ENCODE measurements at regions not wholly inside any gene's neighbourhood (a gene's known extent, or its start where the extent isn't known, plus 50 kb on each side); places are given as distances from the start of the nearest gene placed in this dataset.

DNA sequence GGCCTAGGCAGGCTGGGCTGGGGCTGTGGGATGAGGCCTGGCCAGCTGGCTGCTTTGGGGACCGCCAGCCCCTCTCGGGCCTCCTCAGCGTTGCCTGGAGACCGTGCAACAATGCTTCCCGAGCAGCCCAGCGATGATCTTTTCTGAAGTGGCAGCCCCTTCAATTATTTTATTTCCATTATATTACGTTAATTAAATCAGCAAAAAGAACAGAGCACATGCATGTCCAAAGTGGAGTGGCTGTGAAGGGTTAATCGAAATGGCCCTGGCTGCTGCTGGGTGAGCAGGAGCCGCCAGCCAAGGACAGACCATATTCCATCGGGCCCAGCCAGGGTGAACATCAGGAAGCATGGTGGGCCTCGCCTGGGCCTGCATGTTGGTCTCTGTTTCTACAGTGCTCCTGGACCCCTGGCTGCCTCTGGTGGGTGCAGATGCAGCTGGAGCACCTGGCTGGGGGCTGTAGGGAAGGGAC, 245.5 kb downstream of the MYCN start:
- TF ChIP-seq ELK1 (IDR thresholded peaks at IDR 0.05; ENCODE audit: borderline replicate concordance, low read depth, low read length) (no peak), MAFK (IDR thresholded peaks at IDR 0.05; ENCODE audit: low read depth, low read length) (no peak), CTCF (conservative IDR thresholded peaks at IDR 0.05; ENCODE audit: low read depth, low read length) (no peak), FOS (IDR thresholded peaks at IDR 0.05; ENCODE audit: low read depth, low read length) (no peak), MAZ (IDR thresholded peaks at IDR 0.05; ENCODE audit: borderline replicate concordance, low read depth, low read length) (no peak), POLR2A (IDR thresholded peaks at IDR 0.05; ENCODE audit: low read depth, low read length) (no peak), MXI1 (IDR thresholded peaks at IDR 0.05; ENCODE audit: borderline replicate concordance, low read depth, low read length) (no peak), RFX5 (IDR thresholded peaks at IDR 0.05; ENCODE audit: low read depth, low read length) (no peak)

Measured in IMR-90 (cell line).